ENCODE measurements at regions not wholly inside any gene's neighbourhood (a gene's known extent, or its start where the extent isn't known, plus 50 kb on each side); places are given as distances from the start of the nearest gene placed in this dataset.
"Not testable (repeated sequence)": the region's sequence is repeated elsewhere in the genome, so short reads cannot be mapped to it uniquely, and the experiment has no call there.

GRCh38 chr21:9006111-9006510, 1515.3 kb upstream of the TPTE start:
- TF ChIP-seq CTCF (IDR thresholded peaks at IDR 0.05); EZH2 (IDR thresholded peaks at IDR 0.05; ENCODE audit: borderline replicate concordance, insufficient read depth, low read depth, low read length, poor library complexity, severe bottlenecking): not testable (repeated sequence)
